ENCODE measurements at regions not wholly inside any gene's neighbourhood (a gene's known extent, or its start where the extent isn't known, plus 50 kb on each side); places are given as distances from the start of the nearest gene placed in this dataset.
A peak's percentile ranks its signal among the peaks of the same experiment; 100 is the strongest.

DNA sequence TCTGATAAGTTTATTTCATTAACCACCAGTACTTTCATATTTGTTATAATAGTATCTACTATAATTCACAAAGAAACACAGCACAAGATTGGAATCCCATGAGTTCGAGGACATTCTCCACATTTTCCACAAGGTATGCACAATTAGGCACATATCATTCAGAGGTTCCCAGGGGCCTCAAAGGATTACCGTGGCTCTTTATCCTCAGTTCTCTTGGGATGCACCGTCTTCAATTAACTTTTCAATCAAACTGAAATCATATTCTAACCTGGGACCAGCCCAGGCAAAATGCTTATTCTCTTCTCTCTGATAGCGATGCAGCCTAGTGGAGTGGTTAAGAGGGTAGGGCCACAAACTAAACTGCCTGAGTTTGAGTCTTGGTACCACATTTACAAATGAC is 242.6 kb upstream of the RASGEF1B start:
- Mint-ChIP-seq H3K4me1 (peaks cover 23% of the 10 kb centered on the region), H3K9me3 (no peaks in the 10 kb centered on the region), H3K27ac (peak overlapping the region; percentile 37), H3K4me3 (no peak overlapping the region), H3K36me3 (ENCODE audit: low read depth) (no peaks in the 10 kb centered on the region), H3K27me3 (ENCODE audit: insufficient read depth) (no peaks in the 10 kb centered on the region)
- Histone ChIP-seq H3K9me3 (ENCODE audit: control insufficient read depth, low read length) (no peaks in the 10 kb centered on the region), H3K36me3 (ENCODE audit: control insufficient read depth, insufficient read depth, low read length) (no peaks in the 10 kb centered on the region), H3K27me3 (ENCODE audit: control insufficient read depth, insufficient read depth, low read length, poor library complexity, severe bottlenecking) (no peaks in the 10 kb centered on the region), H3K9ac (ENCODE audit: extremely low read depth, low read length, poor library complexity, severe bottlenecking) (no peak overlapping the region), H3K27ac (ENCODE audit: low read depth, low read length) (no peak overlapping the region), H3K4me1 (ENCODE audit: control insufficient read depth, insufficient read depth, low read length) (peaks cover 6% of the 10 kb centered on the region), H3K4me3 (ENCODE audit: low read length) (no peak overlapping the region)
- TF ChIP-seq, protein P1, sequence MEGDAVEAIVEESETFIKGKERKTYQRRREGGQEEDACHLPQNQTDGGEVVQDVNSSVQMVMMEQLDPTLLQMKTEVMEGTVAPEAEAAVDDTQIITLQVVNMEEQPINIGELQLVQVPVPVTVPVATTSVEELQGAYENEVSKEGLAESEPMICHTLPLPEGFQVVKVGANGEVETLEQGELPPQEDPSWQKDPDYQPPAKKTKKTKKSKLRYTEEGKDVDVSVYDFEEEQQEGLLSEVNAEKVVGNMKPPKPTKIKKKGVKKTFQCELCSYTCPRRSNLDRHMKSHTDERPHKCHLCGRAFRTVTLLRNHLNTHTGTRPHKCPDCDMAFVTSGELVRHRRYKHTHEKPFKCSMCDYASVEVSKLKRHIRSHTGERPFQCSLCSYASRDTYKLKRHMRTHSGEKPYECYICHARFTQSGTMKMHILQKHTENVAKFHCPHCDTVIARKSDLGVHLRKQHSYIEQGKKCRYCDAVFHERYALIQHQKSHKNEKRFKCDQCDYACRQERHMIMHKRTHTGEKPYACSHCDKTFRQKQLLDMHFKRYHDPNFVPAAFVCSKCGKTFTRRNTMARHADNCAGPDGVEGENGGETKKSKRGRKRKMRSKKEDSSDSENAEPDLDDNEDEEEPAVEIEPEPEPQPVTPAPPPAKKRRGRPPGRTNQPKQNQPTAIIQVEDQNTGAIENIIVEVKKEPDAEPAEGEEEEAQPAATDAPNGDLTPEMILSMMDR (conservative IDR thresholded peaks at IDR 0.05): no peak
- DNase-seq: no peak
- 90 to 94% methylated on average over 3 to 4 of the region's 4 CpGs for WGBS, 2 experiments (ENCODE audit: insufficient coverage in 1 of 2, insufficient read length in 1 of 2)

DNA sequence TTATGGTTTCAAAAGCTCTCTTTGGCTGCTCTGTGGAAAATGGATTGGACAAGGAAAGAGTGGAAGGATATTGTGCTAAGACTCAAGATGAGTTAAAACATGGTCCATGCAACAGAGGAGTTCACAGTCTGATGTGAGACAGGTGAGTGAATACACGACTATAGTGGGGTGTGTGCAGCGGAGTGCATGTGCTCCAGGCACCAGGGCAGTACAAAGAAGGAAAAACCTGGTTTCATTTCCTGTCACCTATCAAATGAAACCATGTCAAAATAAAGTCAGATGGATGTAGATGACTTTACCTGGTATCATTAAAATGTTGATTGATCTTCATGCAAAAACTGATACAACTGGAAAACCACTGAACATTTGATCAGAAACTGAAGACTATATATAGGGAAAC is 241.0 kb upstream of the RASGEF1B start:
- H3K4me1 Mint-ChIP-seq: peaks cover 23% of the 10 kb centered on the region

DNA sequence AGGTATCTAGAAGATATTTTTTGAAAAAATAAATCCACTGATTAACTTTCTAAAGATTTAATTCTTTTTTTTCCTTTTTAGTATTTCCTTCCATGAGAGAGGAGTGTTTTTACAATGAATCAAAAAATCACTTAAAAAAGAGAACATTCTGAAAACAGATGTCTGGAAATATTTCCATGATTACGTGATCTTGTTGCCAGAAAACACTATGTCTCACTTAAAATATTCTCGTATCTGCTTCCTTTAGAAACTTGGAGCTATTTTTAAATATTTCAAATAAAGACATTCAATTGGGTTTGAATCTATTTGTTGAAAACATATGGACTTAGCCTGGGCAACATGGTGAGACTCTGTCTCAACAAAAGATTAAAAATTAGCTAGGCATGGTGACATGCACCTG is 232.8 kb upstream of the RASGEF1B start:
- Mint-ChIP-seq H3K4me3 (no peak overlapping the region), H3K36me3 (ENCODE audit: low read depth) (no peaks in the 10 kb centered on the region), H3K4me1 (no peaks in the 10 kb centered on the region), H3K9me3 (no peaks in the 10 kb centered on the region), H3K27ac (no peak overlapping the region), H3K27me3 (ENCODE audit: insufficient read depth) (no peaks in the 10 kb centered on the region)
- TF ChIP-seq, protein P1 (conservative IDR thresholded peaks at IDR 0.05): no peak
- no peaks in the 10 kb centered on the region for H3K27me3 ChIP-seq (ENCODE audit: control insufficient read depth, insufficient read depth, low read length, poor library complexity, severe bottlenecking)
- no peak overlapping the region for H3K27ac ChIP-seq (ENCODE audit: low read depth, low read length)
- H3K4me1 ChIP-seq (ENCODE audit: control insufficient read depth, insufficient read depth, low read length): no peaks in the 10 kb centered on the region
- WGBS, 2 experiments (ENCODE audit: insufficient coverage in 1 of 2, insufficient read length in 1 of 2): 96 to 100% methylated on average over 1 to 2 of the region's 2 CpGs
- peaks cover 4% of the 10 kb centered on the region for H3K9me3 ChIP-seq (ENCODE audit: control insufficient read depth, low read length)
- DNase-seq: no peak
- no peak overlapping the region for H3K4me3 ChIP-seq (ENCODE audit: low read length)
- H3K9ac ChIP-seq (ENCODE audit: extremely low read depth, low read length, poor library complexity, severe bottlenecking): no peak overlapping the region
- no peaks in the 10 kb centered on the region for H3K36me3 ChIP-seq (ENCODE audit: control insufficient read depth, insufficient read depth, low read length)

More for the DNA sequence above, 241.0 kb upstream of the RASGEF1B start:
- Histone ChIP-seq H3K9me3 (ENCODE audit: control insufficient read depth, low read length) (peaks cover 4% of the 10 kb centered on the region), H3K9ac (ENCODE audit: extremely low read depth, low read length, poor library complexity, severe bottlenecking) (no peak overlapping the region), H3K27me3 (ENCODE audit: control insufficient read depth, insufficient read depth, low read length, poor library complexity, severe bottlenecking) (no peaks in the 10 kb centered on the region), H3K36me3 (ENCODE audit: control insufficient read depth, insufficient read depth, low read length) (no peaks in the 10 kb centered on the region), H3K4me3 (ENCODE audit: low read length) (no peak overlapping the region), H3K4me1 (ENCODE audit: control insufficient read depth, insufficient read depth, low read length) (peaks cover 6% of the 10 kb centered on the region), H3K27ac (ENCODE audit: low read depth, low read length) (no peak overlapping the region)
- Mint-ChIP-seq H3K27ac (no peak overlapping the region), H3K27me3 (ENCODE audit: insufficient read depth) (no peaks in the 10 kb centered on the region), H3K4me3 (no peak overlapping the region), H3K36me3 (ENCODE audit: low read depth) (no peaks in the 10 kb centered on the region), H3K9me3 (no peaks in the 10 kb centered on the region)
- TF ChIP-seq, protein P1 (conservative IDR thresholded peaks at IDR 0.05): no peak
- WGBS, 2 experiments (ENCODE audit: insufficient coverage in 1 of 2, insufficient read length in 1 of 2): 96 to 100% methylated on average over 2 of the region's 2 CpGs
- DNase-seq: no peak
